GM21723 (cell line): ENCODE measurements at regions not wholly inside any gene's neighbourhood (a gene's known extent, or its start where the extent isn't known, plus 50 kb on each side); places are given as distances from the start of the nearest gene placed in this dataset.

Experiments used
- ATAC-seq: cut with Tn5 transposase; IDR thresholded peaks from one replicate; pipeline ENCODE4 v1.9.1; 2021; ENCODE audit warnings: mild to moderate bottlenecking, moderate library complexity; ENCODE audit not compliant: unreplicated experiment

GRCh38 chr7:50962962-50963374 lies 180.3 kb upstream of the GRB10 start:
- ATAC-seq, result peak; percentile 59

- ATAC-seq, result no peak
Measured at GRCh38 chr7:50962281-50962883, 179.7 kb upstream of the GRB10 start.

GRCh38 chr7:50960621-50961310 lies 178.1 kb upstream of the GRB10 start:
- no peak for ATAC-seq

- ATAC-seq, result no peak
Measured at GRCh38 chr7:50959991-50960390, 177.3 kb upstream of the GRB10 start.

GRCh38 chr7:50959560-50959959 lies 176.9 kb upstream of the GRB10 start:
- no peak for ATAC-seq

- no peak for ATAC-seq
Measured at GRCh38 chr7:50957855-50958254, 175.2 kb upstream of the GRB10 start.

- no peak for ATAC-seq
Measured at GRCh38 chr7:50957431-50957830, 174.7 kb upstream of the GRB10 start.

GRCh38 chr7:50956522-50957155 lies 173.9 kb upstream of the GRB10 start:
- ATAC-seq, result no peak

GRCh38 chr7:50954716-50955115 lies 172.0 kb upstream of the GRB10 start:
- ATAC-seq, result no peak

- no peak for ATAC-seq
Measured at GRCh38 chr7:50954245-50954644, 171.5 kb upstream of the GRB10 start.

- no peak for ATAC-seq
Measured at GRCh38 chr7:50953820-50954219, 171.1 kb upstream of the GRB10 start.

GRCh38 chr7:50953303-50953702 lies 170.6 kb upstream of the GRB10 start:
- ATAC-seq, result no peak

- no peak for ATAC-seq
Measured at GRCh38 chr7:50952544-50952943, 169.8 kb upstream of the GRB10 start.

GRCh38 chr7:50952120-50952519 lies 169.4 kb upstream of the GRB10 start:
- ATAC-seq, result no peak

GRCh38 chr7:50943482-50943881 lies 160.8 kb upstream of the GRB10 start:
- no peak for ATAC-seq

- no peak for ATAC-seq
Measured at GRCh38 chr7:50941525-50941924, 158.8 kb upstream of the GRB10 start.

- no peak for ATAC-seq
Measured at GRCh38 chr7:50940621-50941020, 157.9 kb upstream of the GRB10 start.

- ATAC-seq, result no peak
Measured at GRCh38 chr7:50939021-50939420, 156.3 kb upstream of the GRB10 start.

GRCh38 chr7:50937727-50938126 lies 155.0 kb upstream of the GRB10 start:
- no peak for ATAC-seq

- ATAC-seq, result no peak
Measured at GRCh38 chr7:50926049-50926448, 143.4 kb upstream of the GRB10 start.

GRCh38 chr7:50923476-50923875 lies 140.8 kb upstream of the GRB10 start:
- no peak for ATAC-seq

GRCh38 chr7:50921114-50921813 lies 138.6 kb upstream of the GRB10 start:
- ATAC-seq, result no peak
